GM18505 (cell line): ENCODE measurements at regions not wholly inside any gene's neighbourhood (a gene's known extent, or its start where the extent isn't known, plus 50 kb on each side); places are given as distances from the start of the nearest gene placed in this dataset.

Experiments used
- ATAC-seq: cut with Tn5 transposase; IDR thresholded peaks from one replicate; pipeline ENCODE4 v1.9.1; 2021; ENCODE audit not compliant: unreplicated experiment
- POLR2A ChIP-seq: IDR thresholded peaks from 4 replicates; pipeline ENCODE4 v1.6.1; 2011; ENCODE audit warnings: borderline replicate concordance; ENCODE audit not compliant: insufficient read depth, insufficient read length; ENCODE audit errors: extremely low read depth

DNA sequence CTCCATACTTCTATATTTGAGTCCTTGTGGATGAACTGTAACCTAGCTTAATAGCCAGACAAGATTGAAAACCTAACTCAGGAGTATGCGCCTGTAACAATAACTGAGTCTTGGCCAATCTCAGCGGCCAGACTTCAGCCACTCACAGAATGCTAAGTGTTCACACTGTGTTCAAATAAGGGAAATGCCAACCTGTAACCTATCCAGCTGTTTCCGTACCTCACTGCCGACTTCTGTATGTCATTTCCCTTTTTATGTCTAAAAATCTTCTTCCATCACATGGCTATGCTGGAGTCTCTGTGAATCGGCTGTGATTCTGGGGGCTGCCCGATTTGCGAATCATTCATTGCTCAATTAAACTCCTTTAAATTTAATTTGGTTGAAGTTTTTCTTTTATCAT, 169.2 kb downstream of the NFKBIZ start:
- ATAC-seq, result no peak
- TF ChIP-seq POLR2A, result no peak

- no peak for ATAC-seq
- no peak for TF ChIP-seq POLR2A
Observed at GRCh38 chr3:102020735-102021134, 171.4 kb downstream of the NFKBIZ start.

DNA sequence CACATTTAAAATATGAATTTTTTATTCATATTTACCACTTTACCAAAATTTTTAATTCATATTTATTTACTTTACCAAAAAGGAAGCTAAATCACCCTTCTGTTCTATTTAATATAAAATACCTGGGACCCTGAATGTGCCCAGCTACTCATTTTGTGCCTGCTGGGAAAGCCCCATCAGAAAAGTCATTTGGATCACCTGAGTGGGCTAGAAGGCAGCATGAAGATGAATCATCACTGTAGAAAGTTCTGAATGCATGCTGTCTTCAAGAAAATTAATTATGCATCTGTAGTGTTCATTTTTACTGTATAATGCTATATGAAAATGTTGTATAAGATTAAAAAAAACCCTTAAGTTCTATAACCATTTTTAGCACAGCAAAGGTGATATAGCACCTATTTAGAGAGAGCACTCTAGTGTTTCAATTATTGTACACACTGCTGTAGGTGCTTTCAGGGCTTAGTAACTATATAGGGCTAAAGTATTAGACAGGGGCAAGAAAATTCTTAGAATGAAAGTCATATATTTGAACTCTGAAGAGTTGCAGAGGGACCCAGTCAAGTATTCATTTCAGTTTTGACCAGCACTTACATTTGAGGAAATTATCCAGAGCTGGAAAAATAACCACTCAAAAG, 175.1 kb downstream of the NFKBIZ start:
- no peak for ATAC-seq
- no peak for TF ChIP-seq POLR2A

DNA sequence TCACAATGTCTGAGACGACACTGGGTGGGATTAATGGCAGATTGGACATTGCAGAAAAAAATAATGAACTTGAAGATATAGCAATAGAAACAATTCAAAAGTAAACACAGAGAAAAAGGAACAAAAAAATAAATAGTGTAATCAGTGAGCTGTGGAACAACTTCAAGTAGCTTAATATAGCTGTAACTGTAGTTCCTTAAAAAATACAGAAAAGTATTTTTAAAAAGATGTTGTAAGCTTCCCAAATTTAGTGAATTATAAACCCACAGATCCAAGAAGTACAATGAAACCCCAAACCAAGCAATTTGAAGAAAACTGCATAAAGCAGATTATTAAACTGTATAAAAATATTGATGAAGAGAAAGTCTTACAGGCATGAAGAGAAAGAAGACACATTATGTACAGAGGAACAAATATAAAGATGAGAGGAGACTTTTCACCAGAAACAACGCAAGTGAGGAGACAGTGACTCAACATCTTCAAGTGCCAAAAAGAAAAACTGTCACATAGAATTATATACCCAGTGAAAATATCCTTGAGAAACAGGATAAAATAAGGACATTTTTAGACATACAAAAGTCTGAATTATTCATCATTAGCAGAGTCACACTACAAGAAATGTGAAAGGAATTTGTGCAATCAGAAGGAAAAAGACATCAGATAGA, 176.4 kb downstream of the NFKBIZ start:
- no peak for ATAC-seq
- no peak for TF ChIP-seq POLR2A

DNA sequence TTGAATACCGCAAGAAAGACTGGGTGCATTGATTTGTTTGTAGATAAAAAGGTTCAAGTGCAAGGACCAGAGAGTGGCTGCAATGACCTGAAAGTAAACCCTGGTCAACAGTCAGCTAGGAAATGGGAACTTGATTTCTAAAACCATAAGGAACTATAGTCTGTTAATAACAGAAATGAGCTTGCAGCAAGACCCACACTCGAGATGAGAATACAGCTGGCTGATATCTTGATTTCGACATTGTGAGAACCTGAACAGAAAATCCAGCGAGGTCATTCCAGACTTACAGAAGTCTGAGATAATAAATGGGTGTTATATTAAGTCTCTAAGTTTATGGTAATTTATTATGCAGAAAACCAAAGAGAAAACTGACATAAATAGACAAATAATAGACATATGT, 177.3 kb downstream of the NFKBIZ start:
- TF ChIP-seq POLR2A, result no peak
- ATAC-seq, result no peak

- no peak for TF ChIP-seq POLR2A
- ATAC-seq, result no peak
Observed at GRCh38 chr3:102030661-102031060, 181.3 kb downstream of the NFKBIZ start.

DNA sequence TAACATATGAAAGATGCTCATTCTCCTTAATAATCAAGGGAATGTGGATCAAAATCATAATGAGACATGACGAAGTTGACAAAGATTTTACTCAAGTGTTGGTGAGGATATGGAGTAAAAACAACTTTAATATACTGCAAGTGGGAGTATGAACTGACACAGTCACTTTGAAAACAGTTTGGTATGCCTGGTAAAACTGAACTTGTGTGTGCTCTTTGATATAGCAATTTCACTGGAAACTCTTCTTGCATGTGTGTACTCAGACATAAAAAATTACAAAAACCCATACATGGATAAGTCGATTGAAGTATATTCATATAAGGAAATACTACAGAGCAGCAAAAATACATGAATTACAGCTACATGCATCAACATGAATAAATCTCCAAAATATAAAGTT, 182.5 kb downstream of the NFKBIZ start:
- no peak for ATAC-seq
- no peak for TF ChIP-seq POLR2A

GRCh38 chr3:102032491-102033383, 183.4 kb downstream of the NFKBIZ start:
- no peak for ATAC-seq
- TF ChIP-seq POLR2A, result no peak

DNA sequence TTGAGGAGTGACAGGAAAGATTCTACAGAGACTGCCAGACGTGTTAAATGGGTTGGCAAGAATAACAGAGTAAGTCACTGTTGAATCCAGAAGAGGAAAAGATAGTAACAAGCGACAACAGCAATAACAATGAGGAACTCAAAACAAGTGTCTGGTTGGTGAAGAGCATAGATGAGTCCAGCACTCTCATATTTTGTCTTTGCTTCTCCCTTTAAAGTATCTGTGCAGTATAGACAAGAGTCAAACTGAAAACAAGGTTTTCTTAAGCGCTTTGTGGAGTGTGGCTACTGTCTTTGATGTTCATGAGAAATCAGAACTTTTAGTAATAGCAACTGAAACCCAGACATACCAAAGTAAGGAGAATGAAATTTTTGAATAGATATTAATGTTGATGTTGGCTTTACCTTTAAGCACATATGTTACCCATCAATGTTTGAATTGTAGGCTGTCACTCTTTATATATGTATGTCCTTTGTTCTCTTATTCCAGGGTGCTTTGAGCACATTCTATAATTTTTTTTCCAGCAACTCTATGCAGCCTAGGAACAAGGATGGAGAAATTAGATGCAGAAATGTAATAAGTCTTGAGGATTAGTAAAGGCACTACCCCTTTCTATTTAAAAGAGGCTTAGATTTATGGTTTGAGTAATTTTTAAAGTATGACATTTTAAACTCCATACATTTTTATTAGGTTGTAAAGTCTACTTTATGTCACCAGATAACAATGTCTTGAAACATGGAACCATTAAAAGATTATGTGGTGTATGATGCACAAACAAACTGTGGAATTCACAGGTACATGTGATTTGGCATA, 185.5 kb downstream of the NFKBIZ start:
- no peak for TF ChIP-seq POLR2A
- ATAC-seq, result peak; percentile 46

GRCh38 chr3:102036017-102036416, 186.7 kb downstream of the NFKBIZ start:
- TF ChIP-seq POLR2A, result no peak
- peak; percentile 48 for ATAC-seq

DNA sequence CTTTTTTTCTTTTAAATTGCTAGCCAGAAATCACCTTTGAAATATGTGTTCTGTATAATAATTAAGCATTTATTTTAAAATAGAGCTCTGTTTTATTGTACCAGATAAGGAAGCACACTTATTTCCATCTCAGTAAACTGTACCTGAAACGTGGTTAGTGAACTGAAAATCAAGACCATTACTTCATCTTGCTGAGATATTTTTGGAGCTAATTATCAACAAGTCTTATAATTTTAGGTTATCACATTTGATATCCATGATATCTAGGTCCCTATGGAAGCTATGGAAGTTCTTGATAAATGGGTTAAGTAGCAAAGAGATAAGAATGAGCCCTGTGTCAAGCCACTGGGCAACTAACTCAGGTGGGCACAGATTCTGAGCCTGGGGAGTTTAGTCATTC, 187.2 kb downstream of the NFKBIZ start:
- no peak for ATAC-seq
- TF ChIP-seq POLR2A, result no peak

GRCh38 chr3:102037209-102037608, 187.9 kb downstream of the NFKBIZ start:
- TF ChIP-seq POLR2A, result no peak
- no peak for ATAC-seq

DNA sequence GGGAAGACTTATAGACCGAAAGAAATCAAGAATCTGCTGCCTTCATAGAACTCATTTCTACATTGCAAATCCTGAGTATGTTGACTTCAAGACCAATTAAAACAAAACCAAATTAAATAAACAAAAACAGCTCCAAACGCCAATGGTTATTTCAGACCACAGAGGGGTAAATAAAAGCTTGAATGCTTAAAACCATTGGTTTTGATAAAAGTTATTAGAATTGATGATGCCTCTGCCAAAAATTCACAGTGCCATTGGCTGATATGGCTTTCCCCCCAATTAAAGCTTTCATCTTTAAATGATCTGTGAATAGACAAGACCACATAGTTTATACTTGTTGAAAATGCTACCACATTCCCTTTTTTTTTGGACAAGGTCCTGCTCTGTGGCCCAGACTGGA, 188.5 kb downstream of the NFKBIZ start:
- TF ChIP-seq POLR2A, result no peak
- ATAC-seq, result no peak
